ENCODE measurements at regions not wholly inside any gene's neighbourhood (a gene's known extent, or its start where the extent isn't known, plus 50 kb on each side); places are given as distances from the start of the nearest gene placed in this dataset.

- DNase-seq: no peak
These were observed 215.1 kb upstream of the ADARB2 start for GRCh38 chr10:1952126-1953095.

GRCh38 chr10:1950803-1951495, 213.6 kb upstream of the ADARB2 start:
- DNase-seq: no peak

- no peak for DNase-seq
These were observed 210.2 kb upstream of the ADARB2 start for GRCh38 chr10:1947464-1948003.

GRCh38 chr10:1944487-1944886, 207.2 kb upstream of the ADARB2 start:
- DNase-seq: no peak

GRCh38 chr10:1942478-1942877, 205.2 kb upstream of the ADARB2 start:
- DNase-seq: no peak

GRCh38 chr10:1939016-1939415, 201.7 kb upstream of the ADARB2 start:
- DNase-seq: no peak

- no peak for DNase-seq
These were observed 201.0 kb upstream of the ADARB2 start for GRCh38 chr10:1938317-1938716.

- DNase-seq: no peak
These were observed 198.6 kb upstream of the ADARB2 start for GRCh38 chr10:1935912-1936311.

- DNase-seq: no peak
These were observed 195.9 kb upstream of the ADARB2 start for GRCh38 chr10:1933215-1933614.

- DNase-seq: no peak
These were observed 195.4 kb upstream of the ADARB2 start for GRCh38 chr10:1932692-1933094.

GRCh38 chr10:1928606-1929005, 191.3 kb upstream of the ADARB2 start:
- no peak for DNase-seq

GRCh38 chr10:1923998-1924397, 186.7 kb upstream of the ADARB2 start:
- no peak for DNase-seq

- no peak for DNase-seq
These were observed 186.3 kb upstream of the ADARB2 start for GRCh38 chr10:1923586-1923985.

- DNase-seq: no peak
These were observed 183.6 kb upstream of the ADARB2 start for GRCh38 chr10:1920941-1921340.

- no peak for DNase-seq
These were observed 182.8 kb upstream of the ADARB2 start for GRCh38 chr10:1920127-1920526.

- no peak for DNase-seq
These were observed 174.4 kb upstream of the ADARB2 start for GRCh38 chr10:1911771-1912170.

- no peak for DNase-seq
These were observed 166.7 kb upstream of the ADARB2 start for GRCh38 chr10:1903982-1904381.

GRCh38 chr10:1896153-1896552, 158.8 kb upstream of the ADARB2 start:
- no peak for DNase-seq

GRCh38 chr10:1895691-1896090, 158.4 kb upstream of the ADARB2 start:
- no peak for DNase-seq

- no peak for DNase-seq
These were observed 157.6 kb upstream of the ADARB2 start for GRCh38 chr10:1894912-1895311.

- no peak for DNase-seq
These were observed 156.6 kb upstream of the ADARB2 start for GRCh38 chr10:1893941-1894340.

- no peak for DNase-seq
These were observed 148.7 kb upstream of the ADARB2 start for GRCh38 chr10:1886039-1886438.

GRCh38 chr10:1882728-1883127, 145.4 kb upstream of the ADARB2 start:
- no peak for DNase-seq

Measured in muscle of back (tissue), 3 donors.